ENCODE measurements at regions not wholly inside any gene's neighbourhood (a gene's known extent, or its start where the extent isn't known, plus 50 kb on each side); places are given as distances from the start of the nearest gene placed in this dataset.

DNA sequence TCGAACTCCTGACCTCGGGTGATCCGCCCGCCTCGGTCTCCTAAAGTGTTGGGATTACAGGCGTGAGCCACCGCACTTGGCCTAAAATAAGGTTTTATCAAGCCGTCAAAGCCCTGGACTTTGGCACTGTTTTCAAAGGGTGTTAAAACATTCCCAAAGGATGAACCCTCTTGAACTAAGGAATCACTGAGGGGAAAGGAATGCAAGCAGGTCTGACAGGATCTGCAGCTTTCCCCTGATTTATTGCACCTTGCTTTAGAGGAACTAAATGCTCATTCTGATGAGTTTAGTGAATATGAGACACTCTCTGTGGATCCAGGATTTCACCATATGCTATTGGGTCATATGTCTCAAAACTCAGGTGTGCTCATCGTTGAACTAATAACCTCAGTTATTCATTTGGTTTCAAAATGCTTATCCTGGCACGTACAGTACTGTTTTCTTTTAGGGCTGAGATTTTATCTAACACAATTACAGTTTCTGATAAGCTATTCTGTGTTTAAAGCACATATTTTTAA is 63.0 kb upstream of the TSC22D2 start:
- TF ChIP-seq, protein P1, sequence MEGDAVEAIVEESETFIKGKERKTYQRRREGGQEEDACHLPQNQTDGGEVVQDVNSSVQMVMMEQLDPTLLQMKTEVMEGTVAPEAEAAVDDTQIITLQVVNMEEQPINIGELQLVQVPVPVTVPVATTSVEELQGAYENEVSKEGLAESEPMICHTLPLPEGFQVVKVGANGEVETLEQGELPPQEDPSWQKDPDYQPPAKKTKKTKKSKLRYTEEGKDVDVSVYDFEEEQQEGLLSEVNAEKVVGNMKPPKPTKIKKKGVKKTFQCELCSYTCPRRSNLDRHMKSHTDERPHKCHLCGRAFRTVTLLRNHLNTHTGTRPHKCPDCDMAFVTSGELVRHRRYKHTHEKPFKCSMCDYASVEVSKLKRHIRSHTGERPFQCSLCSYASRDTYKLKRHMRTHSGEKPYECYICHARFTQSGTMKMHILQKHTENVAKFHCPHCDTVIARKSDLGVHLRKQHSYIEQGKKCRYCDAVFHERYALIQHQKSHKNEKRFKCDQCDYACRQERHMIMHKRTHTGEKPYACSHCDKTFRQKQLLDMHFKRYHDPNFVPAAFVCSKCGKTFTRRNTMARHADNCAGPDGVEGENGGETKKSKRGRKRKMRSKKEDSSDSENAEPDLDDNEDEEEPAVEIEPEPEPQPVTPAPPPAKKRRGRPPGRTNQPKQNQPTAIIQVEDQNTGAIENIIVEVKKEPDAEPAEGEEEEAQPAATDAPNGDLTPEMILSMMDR (IDR thresholded peaks at IDR 0.05): no peak
- TF ChIP-seq POLR2A (IDR thresholded peaks at IDR 0.05): no peak
